Osteoblast (primary cell): ENCODE measurements at regions not wholly inside any gene's neighbourhood (a gene's known extent, or its start where the extent isn't known, plus 50 kb on each side); places are given as distances from the start of the nearest gene placed in this dataset.

Experiments used
- DNase-seq: peaks from one replicate; pipeline ENCODE4 v3.0.0; 2011; ENCODE audit warnings: low spot score, mixed read lengths; ENCODE audit not compliant: insufficient read length; ENCODE audit errors: missing footprints
- H2AFZ ChIP-seq: 2 replicates; pipeline ENCODE4 v1.6.0; 2011; ENCODE audit warnings: mild to moderate bottlenecking, low read length
- H3K27ac ChIP-seq: 2 replicates; pipeline ENCODE4 v1.5.1; 2011; ENCODE audit warnings: mild to moderate bottlenecking, low read depth, low read length, moderate library complexity
- H3K27me3 ChIP-seq: 2 replicates; pipeline ENCODE4 v1.6.0; 2012; ENCODE audit warnings: mild to moderate bottlenecking, control low read depth, inconsistent platforms, low read length, moderate library complexity; ENCODE audit not compliant: insufficient read depth
- H3K36me3 ChIP-seq: 2 replicates; pipeline ENCODE4 v1.5.1; 2011; ENCODE audit warnings: mild to moderate bottlenecking, low read length, control low read depth, moderate library complexity; ENCODE audit not compliant: insufficient read depth
- H3K4me1 ChIP-seq: 2 replicates; pipeline ENCODE4 v1.5.1; 2011; ENCODE audit warnings: mild to moderate bottlenecking, low read length, control low read depth, moderate library complexity; ENCODE audit not compliant: insufficient read depth
- H3K4me2 ChIP-seq: 2 replicates; pipeline ENCODE4 v1.6.0; 2011; ENCODE audit warnings: mild to moderate bottlenecking, low read length; ENCODE audit not compliant: insufficient read depth
- H3K4me3 ChIP-seq: fragments of 200-600 bp; sonication (generic); 3 replicates; pipeline ENCODE4 v1.5.1; 2012; ENCODE audit warnings: mild to moderate bottlenecking, low read length, inconsistent platforms; ENCODE audit not compliant: insufficient read depth
- H3K79me2 ChIP-seq: 2 replicates; pipeline ENCODE4 v1.6.0; 2012; ENCODE audit warnings: mild to moderate bottlenecking, low read length, control low read depth, inconsistent platforms; ENCODE audit not compliant: insufficient read depth
- H3K9me3 ChIP-seq: 2 replicates; pipeline ENCODE4 v1.5.1; 2011; ENCODE audit warnings: low read depth, low read length, control low read depth
- H4K20me1 ChIP-seq: 2 replicates; pipeline ENCODE4 v1.6.0; 2012; ENCODE audit warnings: mild to moderate bottlenecking, low read length, control low read depth; ENCODE audit not compliant: insufficient read depth
- CTCF ChIP-seq: IDR thresholded peaks from 2 replicates; pipeline ENCODE4 v1.5.1; 2011; ENCODE audit warnings: mild to moderate bottlenecking, low read depth, low read length, moderate library complexity; ENCODE audit errors: extremely low read depth

GRCh38 chr4:30855232-30855631 lies 135.1 kb downstream of the PCDH7 start:
- no peak for TF ChIP-seq CTCF
- no peaks in the 10 kb centered on the region for H3K36me3 ChIP-seq
- H3K4me2 ChIP-seq: no peak overlapping the region
- H4K20me1 ChIP-seq: no peaks in the 10 kb centered on the region
- DNase-seq: no peak
- no peaks in the 10 kb centered on the region for H3K4me1 ChIP-seq
- no peak overlapping the region for H3K27ac ChIP-seq
- no peaks in the 10 kb centered on the region for H3K9me3 ChIP-seq
- no peak overlapping the region for H3K4me3 ChIP-seq
- H3K27me3 ChIP-seq: no peaks in the 10 kb centered on the region
- no peak overlapping the region for H2AFZ ChIP-seq
- no peaks in the 10 kb centered on the region for H3K79me2 ChIP-seq

DNA sequence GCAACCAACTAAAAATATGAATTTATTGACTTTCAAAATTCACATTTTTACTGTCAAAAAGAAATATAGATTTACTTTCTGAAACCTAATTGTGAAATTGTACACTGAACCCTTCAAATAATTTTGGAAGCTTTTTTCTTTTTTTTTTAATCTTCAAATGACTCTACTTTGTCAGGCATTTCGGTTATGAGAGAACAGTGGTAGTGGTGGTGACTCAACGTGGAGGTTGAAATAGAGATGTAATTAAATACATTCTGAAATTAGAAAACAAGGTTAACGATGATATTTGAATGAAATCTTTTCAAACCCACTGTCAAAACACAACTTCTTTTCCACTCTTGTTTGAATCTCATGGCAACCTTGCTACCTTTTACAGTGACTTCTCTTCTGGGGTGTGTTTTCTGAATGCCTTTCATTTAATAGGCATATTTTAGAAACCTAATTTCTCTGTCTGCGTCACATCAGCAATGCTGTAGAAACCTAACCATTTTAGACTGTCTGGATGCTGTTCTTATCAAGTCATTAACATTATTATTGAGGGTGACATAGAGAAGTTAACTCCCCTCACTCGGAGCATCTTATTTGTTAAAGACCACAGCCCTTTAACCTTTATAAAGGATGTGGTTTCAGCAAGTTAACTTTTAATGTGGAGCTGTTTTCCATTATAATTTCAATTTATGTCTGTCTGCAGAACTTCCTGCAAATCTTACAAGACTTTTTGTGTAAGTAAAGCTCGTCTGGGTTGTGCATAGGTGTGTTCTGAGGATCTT lies 136.8 kb downstream of the PCDH7 start:
- TF ChIP-seq CTCF: no peak
- peak; percentile 14 for DNase-seq
- Histone ChIP-seq H3K79me2 (no peaks in the 10 kb centered on the region), H3K9me3 (no peaks in the 10 kb centered on the region), H3K4me3 (no peak overlapping the region), H3K4me1 (no peaks in the 10 kb centered on the region), H3K27me3 (no peaks in the 10 kb centered on the region), H2AFZ (no peak overlapping the region), H3K27ac (no peak overlapping the region), H4K20me1 (no peaks in the 10 kb centered on the region), H3K4me2 (no peak overlapping the region), H3K36me3 (no peaks in the 10 kb centered on the region)

- H3K79me2 ChIP-seq: no peaks in the 10 kb centered on the region
- H3K27ac ChIP-seq: no peak overlapping the region
- H2AFZ ChIP-seq: no peak overlapping the region
- H3K36me3 ChIP-seq: no peaks in the 10 kb centered on the region
- no peak for DNase-seq
- H4K20me1 ChIP-seq: no peaks in the 10 kb centered on the region
- H3K9me3 ChIP-seq: no peaks in the 10 kb centered on the region
- H3K4me3 ChIP-seq: no peak overlapping the region
- no peak for TF ChIP-seq CTCF
- no peak overlapping the region for H3K4me2 ChIP-seq
- no peaks in the 10 kb centered on the region for H3K27me3 ChIP-seq
- H3K4me1 ChIP-seq: no peaks in the 10 kb centered on the region
Measured at GRCh38 chr4:30860978-30861377, 140.8 kb downstream of the PCDH7 start.

DNA sequence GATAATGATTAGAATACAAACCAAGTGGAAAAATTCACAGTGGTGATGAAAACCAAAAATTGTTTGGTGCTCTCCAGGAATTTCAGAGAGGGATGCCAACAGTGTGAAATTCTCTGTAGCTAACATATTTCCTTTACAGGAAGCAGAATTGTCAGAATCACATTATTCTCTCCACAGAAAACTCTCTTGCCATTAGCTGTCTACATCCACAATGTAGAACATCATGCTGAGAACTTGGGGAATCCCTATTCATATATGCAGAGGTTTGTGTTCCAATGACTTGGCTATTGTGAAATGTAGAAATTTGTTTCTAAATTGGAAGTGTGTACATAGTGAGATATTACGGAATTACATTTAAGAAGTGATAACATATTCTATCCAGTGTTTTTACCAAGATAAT lies 142.0 kb downstream of the PCDH7 start:
- no peak for DNase-seq
- Histone ChIP-seq H3K4me1 (no peaks in the 10 kb centered on the region), H3K27ac (no peak overlapping the region), H3K27me3 (no peaks in the 10 kb centered on the region), H2AFZ (no peak overlapping the region), H4K20me1 (no peaks in the 10 kb centered on the region), H3K4me3 (no peak overlapping the region), H3K36me3 (no peaks in the 10 kb centered on the region), H3K79me2 (no peaks in the 10 kb centered on the region), H3K4me2 (no peak overlapping the region), H3K9me3 (no peaks in the 10 kb centered on the region)
- no peak for TF ChIP-seq CTCF
